ENCODE measurements at regions not wholly inside any gene's neighbourhood (a gene's known extent, or its start where the extent isn't known, plus 50 kb on each side); places are given as distances from the start of the nearest gene placed in this dataset.
"Not testable (repeated sequence)": the region's sequence is repeated elsewhere in the genome, so short reads cannot be mapped to it uniquely, and the experiment has no call there.

- DNase-seq (ENCODE audit: extremely low read depth, low read depth, low spot score), result no peak
Measured at GRCh38 chr2:187986390-187987105, 305.1 kb upstream of the GULP1 start.

- DNase-seq (ENCODE audit: extremely low read depth, low read depth, low spot score), result no peak
Measured at GRCh38 chr2:187988348-187988747, 303.3 kb upstream of the GULP1 start.

GRCh38 chr2:187989925-187990623 is 301.6 kb upstream of the GULP1 start:
- DNase-seq (ENCODE audit: extremely low read depth, low read depth, low spot score), result no peak

GRCh38 chr2:187991389-187991788 is 300.3 kb upstream of the GULP1 start:
- DNase-seq (ENCODE audit: extremely low read depth, low read depth, low spot score), result no peak

GRCh38 chr2:187994464-187995331 is 297.0 kb upstream of the GULP1 start:
- DNase-seq (ENCODE audit: extremely low read depth, low read depth, low spot score), result no peak

GRCh38 chr2:187995556-187995955 is 296.1 kb upstream of the GULP1 start:
- no peak for DNase-seq (ENCODE audit: extremely low read depth, low read depth, low spot score)

GRCh38 chr2:187996630-187997029 is 295.0 kb upstream of the GULP1 start:
- no peak for DNase-seq (ENCODE audit: extremely low read depth, low read depth, low spot score)

- no peak for DNase-seq (ENCODE audit: extremely low read depth, low read depth, low spot score)
Measured at GRCh38 chr2:188000189-188000588, 291.5 kb upstream of the GULP1 start.

- DNase-seq (ENCODE audit: extremely low read depth, low read depth, low spot score), result no peak
Measured at GRCh38 chr2:188003800-188004199, 287.9 kb upstream of the GULP1 start.

- DNase-seq (ENCODE audit: extremely low read depth, low read depth, low spot score), result no peak
Measured at GRCh38 chr2:188013767-188014166, 277.9 kb upstream of the GULP1 start.

- DNase-seq (ENCODE audit: extremely low read depth, low read depth, low spot score), result no peak
Measured at GRCh38 chr2:188016917-188017316, 274.8 kb upstream of the GULP1 start.

- DNase-seq (ENCODE audit: extremely low read depth, low read depth, low spot score), result no peak
Measured at GRCh38 chr2:188022389-188022788, 269.3 kb upstream of the GULP1 start.

GRCh38 chr2:188023035-188023434 is 268.6 kb upstream of the GULP1 start:
- DNase-seq (ENCODE audit: extremely low read depth, low read depth, low spot score), result no peak

- DNase-seq (ENCODE audit: extremely low read depth, low read depth, low spot score), result no peak
Measured at GRCh38 chr2:188024811-188025210, 266.9 kb upstream of the GULP1 start.

GRCh38 chr2:188028739-188029138 is 262.9 kb upstream of the GULP1 start:
- no peak for DNase-seq (ENCODE audit: extremely low read depth, low read depth, low spot score)

GRCh38 chr2:188032306-188032705 is 259.4 kb upstream of the GULP1 start:
- no peak for DNase-seq (ENCODE audit: extremely low read depth, low read depth, low spot score)

GRCh38 chr2:188032786-188033185 is 258.9 kb upstream of the GULP1 start:
- no peak for DNase-seq (ENCODE audit: extremely low read depth, low read depth, low spot score)

GRCh38 chr2:188033240-188033639 is 258.4 kb upstream of the GULP1 start:
- DNase-seq (ENCODE audit: extremely low read depth, low read depth, low spot score), result not testable (repeated sequence)

GRCh38 chr2:188034102-188034501 is 257.6 kb upstream of the GULP1 start:
- not testable (repeated sequence) for DNase-seq (ENCODE audit: extremely low read depth, low read depth, low spot score)

- not testable (repeated sequence) for DNase-seq (ENCODE audit: extremely low read depth, low read depth, low spot score)
Measured at GRCh38 chr2:188035377-188035776, 256.3 kb upstream of the GULP1 start.

- DNase-seq (ENCODE audit: extremely low read depth, low read depth, low spot score), result not testable (repeated sequence)
Measured at GRCh38 chr2:188036786-188037185, 254.9 kb upstream of the GULP1 start.
